RWPE2 (cell line): ENCODE measurements at regions not wholly inside any gene's neighbourhood (a gene's known extent, or its start where the extent isn't known, plus 50 kb on each side); places are given as distances from the start of the nearest gene placed in this dataset.

Source experiments
- ATAC-seq: fragments of 200-7000 bp; cut with Tn5 transposase; 3 replicates; pipeline ENCODE4 v1.9.1; 2021; ENCODE audit warnings: low read depth
- DNase-seq: peaks from one replicate; pipeline ENCODE4 v3.0.0-alpha.2; 2020; ENCODE audit warnings: low spot score
- H3K27ac ChIP-seq: fragments of 450-650 bp; 2 replicates; pipeline ENCODE4 v1.5.1; 2017; ENCODE audit warnings: mild to moderate bottlenecking; ENCODE audit not compliant: poor library complexity, severe bottlenecking
- H3K27me3 ChIP-seq: fragments of 250-450 bp; sonication (Bioruptor Pico); 2 replicates; pipeline ENCODE4 v1.5.1; 2021; ENCODE audit warnings: mild to moderate bottlenecking, moderate library complexity; ENCODE audit not compliant: insufficient read depth, poor library complexity, severe bottlenecking
- H3K36me3 ChIP-seq: fragments of 250-450 bp; sonication (Bioruptor Pico); 2 replicates; pipeline ENCODE4 v1.5.1; 2020; ENCODE audit warnings: low read depth, mild to moderate bottlenecking, moderate library complexity
- H3K4me1 ChIP-seq: fragments of 250-450 bp; sonication (Bioruptor Pico); 2 replicates; pipeline ENCODE4 v1.5.1; 2021; ENCODE audit warnings: mild to moderate bottlenecking, moderate library complexity; ENCODE audit not compliant: insufficient read depth, poor library complexity, severe bottlenecking
- H3K4me3 ChIP-seq: fragments of 250-450 bp; sonication (Bioruptor Pico); 2 replicates; pipeline ENCODE4 v1.5.1; 2021; ENCODE audit warnings: mild to moderate bottlenecking, moderate library complexity; ENCODE audit not compliant: severe bottlenecking
- H3K9me3 ChIP-seq: fragments of 250-450 bp; sonication (Bioruptor Pico); 2 replicates; pipeline ENCODE4 v1.5.1; 2021; ENCODE audit warnings: mild to moderate bottlenecking, moderate library complexity; ENCODE audit not compliant: severe bottlenecking
- TF ChIP-seq, protein P1 (sequence below): fragments of 450-650 bp; IDR thresholded peaks from one replicate; pipeline ENCODE4 v1.5.1; 2017; ENCODE audit warnings: mild to moderate bottlenecking, moderate library complexity; ENCODE audit not compliant: poor library complexity, severe bottlenecking

DNA sequence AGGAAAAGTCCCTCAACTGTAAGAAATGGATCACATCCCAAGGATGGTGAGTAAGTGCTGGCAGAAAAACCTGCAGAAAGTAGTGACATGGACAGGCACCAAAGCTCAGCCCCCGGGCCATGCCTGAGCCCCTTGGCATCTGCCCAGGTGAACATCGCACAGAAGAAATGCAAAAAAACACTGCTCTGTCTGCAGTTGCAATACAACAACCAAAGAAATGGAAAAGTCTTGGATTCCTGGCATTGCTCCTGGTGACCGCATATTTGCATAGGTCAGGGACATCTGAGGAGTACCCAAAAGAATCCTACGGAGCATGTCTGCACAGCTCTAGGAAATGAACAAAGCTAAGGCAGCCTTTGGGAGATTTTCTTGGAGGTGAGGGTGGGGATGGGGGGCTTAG, 63.1 kb upstream of the PTPRT start:
- Histone ChIP-seq H3K9me3 (no peaks in the 10 kb centered on the region), H3K27ac (no peak overlapping the region), H3K4me3 (no peak overlapping the region), H3K4me1 (no peaks in the 10 kb centered on the region), H3K27me3 (peaks cover 20% of the 10 kb centered on the region), H3K36me3 (no peaks in the 10 kb centered on the region)
- TF ChIP-seq, protein P1, sequence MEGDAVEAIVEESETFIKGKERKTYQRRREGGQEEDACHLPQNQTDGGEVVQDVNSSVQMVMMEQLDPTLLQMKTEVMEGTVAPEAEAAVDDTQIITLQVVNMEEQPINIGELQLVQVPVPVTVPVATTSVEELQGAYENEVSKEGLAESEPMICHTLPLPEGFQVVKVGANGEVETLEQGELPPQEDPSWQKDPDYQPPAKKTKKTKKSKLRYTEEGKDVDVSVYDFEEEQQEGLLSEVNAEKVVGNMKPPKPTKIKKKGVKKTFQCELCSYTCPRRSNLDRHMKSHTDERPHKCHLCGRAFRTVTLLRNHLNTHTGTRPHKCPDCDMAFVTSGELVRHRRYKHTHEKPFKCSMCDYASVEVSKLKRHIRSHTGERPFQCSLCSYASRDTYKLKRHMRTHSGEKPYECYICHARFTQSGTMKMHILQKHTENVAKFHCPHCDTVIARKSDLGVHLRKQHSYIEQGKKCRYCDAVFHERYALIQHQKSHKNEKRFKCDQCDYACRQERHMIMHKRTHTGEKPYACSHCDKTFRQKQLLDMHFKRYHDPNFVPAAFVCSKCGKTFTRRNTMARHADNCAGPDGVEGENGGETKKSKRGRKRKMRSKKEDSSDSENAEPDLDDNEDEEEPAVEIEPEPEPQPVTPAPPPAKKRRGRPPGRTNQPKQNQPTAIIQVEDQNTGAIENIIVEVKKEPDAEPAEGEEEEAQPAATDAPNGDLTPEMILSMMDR, result no peak
- no peak for ATAC-seq
- no peak for DNase-seq

DNA sequence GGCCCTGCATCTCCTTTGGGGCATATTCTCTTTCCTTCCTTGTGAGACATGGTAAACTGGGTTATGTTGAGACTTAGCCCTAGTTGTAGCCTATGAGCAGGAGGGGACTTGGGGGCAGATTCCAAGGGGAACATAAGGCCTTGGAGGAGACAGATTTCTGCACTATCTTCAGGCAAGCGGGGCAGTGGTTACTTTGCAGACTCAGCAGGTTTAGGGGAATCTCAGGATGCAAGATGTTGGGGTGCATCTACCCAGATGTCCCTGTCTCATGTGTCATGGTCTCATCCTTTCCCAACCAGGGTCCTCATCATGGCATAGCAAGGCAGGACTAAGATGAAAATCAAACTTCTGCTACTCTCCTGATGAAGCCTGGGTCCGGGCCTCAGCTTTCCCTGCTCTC, 58.6 kb upstream of the PTPRT start:
- TF ChIP-seq, protein P1, result no peak
- H3K27ac ChIP-seq, result no peak overlapping the region
- H3K9me3 ChIP-seq, result no peaks in the 10 kb centered on the region
- DNase-seq (peak; percentile 30), ATAC-seq (no peak)
- H3K4me3 ChIP-seq, result no peak overlapping the region
- no peaks in the 10 kb centered on the region for H3K4me1 ChIP-seq
- H3K36me3 ChIP-seq, result no peaks in the 10 kb centered on the region
- H3K27me3 ChIP-seq, result peaks cover 11% of the 10 kb centered on the region

DNA sequence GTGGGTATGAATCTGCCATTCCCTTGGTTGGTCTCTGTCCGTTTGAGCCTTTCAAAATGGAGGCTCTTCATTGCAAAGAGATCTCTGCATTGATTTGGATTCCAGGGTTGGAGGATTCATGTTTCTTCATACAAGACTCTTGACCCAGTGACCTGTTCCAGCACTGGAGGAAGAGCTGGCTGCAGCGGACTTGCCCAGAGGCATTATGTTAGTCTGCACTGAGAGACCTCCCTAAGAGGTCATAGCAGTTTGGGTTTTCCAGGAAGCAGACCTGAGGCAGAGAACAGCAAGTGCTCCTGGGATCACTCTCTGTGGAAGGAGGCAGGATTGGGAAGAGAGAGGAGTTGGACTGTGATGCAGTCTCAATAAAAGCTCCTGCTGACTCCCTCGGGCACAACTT, 57.7 kb upstream of the PTPRT start:
- H3K36me3 ChIP-seq, result no peaks in the 10 kb centered on the region
- no peak overlapping the region for H3K4me3 ChIP-seq
- DNase-seq (peak; percentile 52), ATAC-seq (no peak)
- TF ChIP-seq, protein P1, result no peak
- H3K27ac ChIP-seq, result no peak overlapping the region
- H3K27me3 ChIP-seq, result peaks cover 17% of the 10 kb centered on the region
- H3K4me1 ChIP-seq, result no peaks in the 10 kb centered on the region
- H3K9me3 ChIP-seq, result no peaks in the 10 kb centered on the region

DNA sequence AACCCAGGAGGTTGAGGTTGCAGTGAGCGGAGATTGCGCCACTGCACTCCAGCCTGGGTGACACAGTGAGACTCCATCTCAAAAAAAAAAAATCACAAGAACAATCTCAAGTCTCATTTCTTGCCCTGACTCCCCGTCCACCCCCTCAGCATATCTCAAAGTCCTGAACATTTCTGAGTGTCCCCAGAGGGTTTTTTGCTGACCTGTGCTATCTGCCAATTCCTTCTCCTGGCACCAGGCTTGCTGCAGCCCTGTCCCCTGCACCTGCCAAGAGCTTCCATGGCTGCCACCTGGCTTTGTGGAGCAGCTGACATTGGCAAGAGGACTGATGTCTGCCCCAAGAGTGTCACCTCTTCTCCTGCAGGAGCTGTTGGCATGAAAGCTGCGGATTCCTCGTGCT, 54.9 kb upstream of the PTPRT start:
- ATAC-seq (no peak), DNase-seq (no peak)
- H3K4me3 ChIP-seq, result no peak overlapping the region
- H3K27ac ChIP-seq, result no peak overlapping the region
- H3K27me3 ChIP-seq, result peaks cover 32% of the 10 kb centered on the region
- H3K9me3 ChIP-seq, result no peaks in the 10 kb centered on the region
- TF ChIP-seq, protein P1, result no peak
- no peaks in the 10 kb centered on the region for H3K4me1 ChIP-seq
- no peaks in the 10 kb centered on the region for H3K36me3 ChIP-seq

DNA sequence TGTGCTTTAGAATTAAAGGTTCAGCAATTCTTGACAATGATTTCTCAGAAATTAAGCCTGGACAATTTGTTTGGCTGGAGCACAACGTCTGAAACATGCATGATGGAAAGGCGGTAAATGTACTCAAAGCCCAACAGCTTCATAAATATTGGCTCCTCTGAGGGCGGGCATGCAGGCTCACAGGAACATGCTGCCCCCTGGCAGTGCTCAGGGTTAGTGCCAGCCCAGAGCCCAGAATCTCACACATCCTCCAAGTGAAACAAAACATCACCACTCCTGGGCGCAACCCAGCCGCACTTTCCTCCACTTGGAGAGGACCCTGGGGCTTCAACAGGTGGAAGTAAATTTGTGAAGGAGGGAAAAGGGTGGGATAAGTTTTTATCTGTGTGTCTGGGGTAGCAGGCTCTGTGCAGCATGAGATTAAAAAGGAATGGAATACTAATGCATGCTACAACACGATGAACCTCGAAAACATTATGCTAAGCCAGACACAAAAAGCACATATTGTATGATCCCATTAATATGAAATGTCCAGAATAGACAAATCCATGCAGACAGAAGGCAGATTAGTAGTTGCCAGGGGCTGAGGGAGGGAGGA, 54.1 kb upstream of the PTPRT start:
- ATAC-seq (peak; percentile 72), DNase-seq (peak; percentile 68)
- peaks cover 32% of the 10 kb centered on the region for H3K27me3 ChIP-seq
- no peaks in the 10 kb centered on the region for H3K9me3 ChIP-seq
- H3K36me3 ChIP-seq, result no peaks in the 10 kb centered on the region
- TF ChIP-seq, protein P1, result peak; percentile 71
- no peak overlapping the region for H3K4me3 ChIP-seq
- H3K27ac ChIP-seq, result no peak overlapping the region
- H3K4me1 ChIP-seq, result no peaks in the 10 kb centered on the region
